Kidney (tissue), 13 donors: ENCODE measurements at regions not wholly inside any gene's neighbourhood (a gene's known extent, or its start where the extent isn't known, plus 50 kb on each side); places are given as distances from the start of the nearest gene placed in this dataset.

Source experiments
- DNase-seq, 5 donors: peaks; one replicate each; pipeline ENCODE4 v3.0.0-alpha.2; 2013 to 2020
- FAIRE-seq: peaks from 2 replicates; lab custom pipeline; 2012; peaks lifted over from hg19 to GRCh38; lab: Jason Lieb, UNC
- H3K27ac ChIP-seq, 2 donors: one replicate each; pipeline ENCODE4 v1.7.0; 2013; ENCODE audit warnings: low read depth in 2 of 2, low read length in 2 of 2, inconsistent platforms in 1 of 2
- H3K27me3 ChIP-seq: one replicate; pipeline ENCODE4 v1.7.1; 2013; ENCODE audit warnings: low read length, inconsistent platforms; ENCODE audit not compliant: control insufficient read depth, insufficient read depth
- H3K36me3 ChIP-seq, 3 donors: one replicate each; pipeline versions ENCODE4 v1.7.0 to v1.7.1; 2013; ENCODE audit warnings: low read length in 3 of 3, control low read depth in 1 of 3, inconsistent platforms in 1 of 3; ENCODE audit not compliant: insufficient read depth in 3 of 3, control insufficient read depth in 2 of 3
- H3K4me1 ChIP-seq, 3 donors: one replicate each; pipeline versions ENCODE4 v1.7.0 to v1.7.1; 2013; ENCODE audit warnings: low read length in 3 of 3, inconsistent platforms in 1 of 3, low read depth in 1 of 3; ENCODE audit not compliant: control insufficient read depth in 2 of 3, insufficient read depth in 2 of 3
- H3K4me3 ChIP-seq, 3 donors: one replicate each; pipeline versions ENCODE4 v1.7.0 to v1.8.1; 2013; ENCODE audit warnings: low read length in 3 of 3, control low read depth in 1 of 3, inconsistent platforms in 1 of 3
- H3K9ac ChIP-seq, 3 donors: one replicate each; pipeline versions ENCODE4 v1.7.0 to v1.7.1; 2013; ENCODE audit warnings: low read length in 3 of 3, control low read depth in 1 of 3, inconsistent platforms in 1 of 3
- H3K9me3 ChIP-seq, 3 donors: one replicate each; pipeline versions ENCODE4 v1.7.0 to v1.7.1; 2013; ENCODE audit warnings: low read length in 3 of 3, control low read depth in 1 of 3, inconsistent platforms in 1 of 3; ENCODE audit not compliant: control insufficient read depth in 2 of 3, insufficient read depth in 1 of 3
- CTCF ChIP-seq: IDR thresholded peaks from 3 replicates; pipeline ENCODE4 v1.5.1; 2012; ENCODE audit warnings: mild to moderate bottlenecking, moderate library complexity, borderline replicate concordance; ENCODE audit not compliant: insufficient read depth; ENCODE audit errors: extremely low read depth
- intact Hi-C: fragments of 100-400 bp; cut with DNase I; formaldehyde crosslinking; loops from one replicate; pipeline ENCODE4 v1.11.1; 2022
- donor health status: control.
- donor health status: control.
- donor health status: control.
- donor health status: control.
- donor health status: control.
- donor health status: DM: yes; HTN: yes; CAD: no.
- donor health status: Normal renal cell carcinoma (clear cell type).

GRCh38 chr3:153269730-153270129 is 107.7 kb downstream of the RAP2B start:
- Histone ChIP-seq H3K4me1 (no peaks in the 10 kb centered on the region), H3K4me3 (no peak overlapping the region), H3K9ac (no peak overlapping the region), H3K36me3 (no peaks in the 10 kb centered on the region), H3K27ac (no peak overlapping the region), H3K27me3 (no peaks in the 10 kb centered on the region), H3K9me3 (no peaks in the 10 kb centered on the region)
- intact Hi-C loops: no loop called here
- no peak for TF ChIP-seq CTCF
- FAIRE-seq (no peak), DNase-seq (no peak)

GRCh38 chr3:153273217-153273616 is 111.2 kb downstream of the RAP2B start:
- DNase-seq (no peak), FAIRE-seq (no peak)
- Histone ChIP-seq H3K27ac (no peak overlapping the region), H3K27me3 (no peaks in the 10 kb centered on the region), H3K36me3 (no peaks in the 10 kb centered on the region), H3K4me1 (no peaks in the 10 kb centered on the region), H3K9ac (no peak overlapping the region), H3K9me3 (no peaks in the 10 kb centered on the region), H3K4me3 (no peak overlapping the region)
- no peak for TF ChIP-seq CTCF
- intact Hi-C loops: no loop called here

- H3K27ac ChIP-seq: no peak overlapping the region
- H3K9me3 ChIP-seq: no peaks in the 10 kb centered on the region
- H3K4me3 ChIP-seq: no peak overlapping the region
- no peaks in the 10 kb centered on the region for H3K4me1 ChIP-seq
- intact Hi-C loops: no loop called here
- no peak for DNase-seq
- no peak for TF ChIP-seq CTCF
- H3K9ac ChIP-seq: no peak overlapping the region
- FAIRE-seq: no peak
- no peaks in the 10 kb centered on the region for H3K27me3 ChIP-seq
- H3K36me3 ChIP-seq: no peaks in the 10 kb centered on the region
Measured at GRCh38 chr3:153273767-153274435, 111.9 kb downstream of the RAP2B start.

GRCh38 chr3:153274561-153274960 is 112.5 kb downstream of the RAP2B start:
- Histone ChIP-seq H3K9me3 (no peaks in the 10 kb centered on the region), H3K9ac (no peak overlapping the region), H3K36me3 (no peaks in the 10 kb centered on the region), H3K4me3 (no peak overlapping the region), H3K4me1 (no peaks in the 10 kb centered on the region), H3K27me3 (no peaks in the 10 kb centered on the region), H3K27ac (no peak overlapping the region)
- intact Hi-C loops: no loop called here
- no peak for TF ChIP-seq CTCF
- no peak for DNase-seq
- FAIRE-seq: no peak
